AG09309 (cell line): ENCODE measurements at regions not wholly inside any gene's neighbourhood (a gene's known extent, or its start where the extent isn't known, plus 50 kb on each side); places are given as distances from the start of the nearest gene placed in this dataset.

Experiments
- DNase-seq: peaks from one replicate; pipeline ENCODE4 v3.0.0-alpha.2; 2010; ENCODE audit warnings: low read depth
- H3K4me3 ChIP-seq: 2 replicates; pipeline ENCODE4 v1.5.1; 2011; ENCODE audit warnings: mild to moderate bottlenecking, low read depth, low read length, moderate library complexity; ENCODE audit not compliant: control insufficient read depth
- CTCF ChIP-seq: IDR thresholded peaks from 2 replicates; pipeline ENCODE4 v1.5.1; 2011; ENCODE audit warnings: mild to moderate bottlenecking, low read depth, low read length, inconsistent platforms; ENCODE audit not compliant: insufficient read depth, control insufficient read depth; ENCODE audit errors: missing control alignments

GRCh38 chr9:3732077-3733038, 206.6 kb upstream of the RFX3 start:
- peak; percentile 79 for DNase-seq
- TF ChIP-seq CTCF = peak; percentile 73
- H3K4me3 ChIP-seq = no peak overlapping the region

GRCh38 chr9:3730511-3730922, 204.7 kb upstream of the RFX3 start:
- TF ChIP-seq CTCF = no peak
- no peak for DNase-seq
- H3K4me3 ChIP-seq = no peak overlapping the region

GRCh38 chr9:3721096-3721495, 195.3 kb upstream of the RFX3 start:
- no peak overlapping the region for H3K4me3 ChIP-seq
- no peak for TF ChIP-seq CTCF
- no peak for DNase-seq

- no peak for DNase-seq
- no peak for TF ChIP-seq CTCF
- H3K4me3 ChIP-seq = no peak overlapping the region
These were observed 193.5 kb upstream of the RFX3 start for GRCh38 chr9:3719286-3719685.

GRCh38 chr9:3716415-3716814, 190.6 kb upstream of the RFX3 start:
- no peak for DNase-seq
- TF ChIP-seq CTCF = no peak
- no peak overlapping the region for H3K4me3 ChIP-seq

GRCh38 chr9:3708751-3709150, 182.9 kb upstream of the RFX3 start:
- no peak for DNase-seq
- no peak overlapping the region for H3K4me3 ChIP-seq
- no peak for TF ChIP-seq CTCF
